Liver (tissue), 8 donors: ENCODE measurements at regions not wholly inside any gene's neighbourhood (a gene's known extent, or its start where the extent isn't known, plus 50 kb on each side); places are given as distances from the start of the nearest gene placed in this dataset.

Experiments used
- DNase-seq: peaks from one replicate; pipeline ENCODE4 v3.0.0-alpha.2; 2017; ENCODE audit warnings: low spot score
- H3K27ac ChIP-seq, 2 donors: one replicate each; pipeline ENCODE4 v1.7.0; 2013; ENCODE audit warnings: inconsistent platforms in 2 of 2, low read length in 2 of 2, control low read depth in 1 of 2, low read depth in 1 of 2, mild to moderate bottlenecking in 1 of 2
- H3K27me3 ChIP-seq, 4 donors: one replicate each; pipeline versions ENCODE4 v1.6.1 to v1.7.0; 2013; ENCODE audit warnings: low read length in 3 of 4, inconsistent platforms in 1 of 4, mild to moderate bottlenecking in 1 of 4, moderate library complexity in 1 of 4; ENCODE audit not compliant: control insufficient read depth in 4 of 4, insufficient read depth in 4 of 4
- H3K36me3 ChIP-seq, 4 donors: one replicate each; pipeline versions ENCODE4 v1.6.1 to v1.7.0; 2013; ENCODE audit warnings: low read length in 3 of 4, mild to moderate bottlenecking in 3 of 4, low read depth in 1 of 4, moderate library complexity in 1 of 4; ENCODE audit not compliant: control insufficient read depth in 4 of 4, insufficient read depth in 3 of 4
- H3K4me1 ChIP-seq, 4 donors: one replicate each; pipeline versions ENCODE4 v1.6.1 to v1.7.0; 2013; ENCODE audit warnings: low read length in 3 of 4, mild to moderate bottlenecking in 3 of 4, moderate library complexity in 1 of 4; ENCODE audit not compliant: control insufficient read depth in 4 of 4, insufficient read depth in 4 of 4
- H3K4me3 ChIP-seq, 3 donors: one replicate each; pipeline versions ENCODE4 v1.6.1 to v1.7.0; 2013; ENCODE audit warnings: low read length in 3 of 3, control low read depth in 1 of 3, low read depth in 1 of 3, mild to moderate bottlenecking in 1 of 3
- H3K9ac ChIP-seq, 2 donors: one replicate each; pipeline ENCODE4 v1.7.0; 2013; ENCODE audit warnings: low read length in 2 of 2, mild to moderate bottlenecking in 2 of 2, moderate library complexity in 2 of 2, control low read depth in 1 of 2, low read depth in 1 of 2
- H3K9me3 ChIP-seq, 4 donors: one replicate each; pipeline versions ENCODE4 v1.6.1 to v1.7.0; 2013; ENCODE audit warnings: low read length in 3 of 4; ENCODE audit not compliant: control insufficient read depth in 4 of 4
- CTCF ChIP-seq: fragments of 150-350 bp; IDR thresholded peaks from 2 replicates; pipeline ENCODE4 v1.5.1; 2017; ENCODE audit warnings: improper control_type of control experiment, low read depth, low read length; ENCODE audit not compliant: missing input control
- FOXA1 ChIP-seq: IDR thresholded peaks from 2 replicates; pipeline ENCODE4 v1.6.1; 2016; ENCODE audit warnings: antibody characterized with exemption
- FOXA2 ChIP-seq: IDR thresholded peaks from 2 replicates; pipeline ENCODE4 v1.6.1; 2016; ENCODE audit warnings: antibody characterized with exemption
- GABPA ChIP-seq, 2 donors: IDR thresholded peaks in 1 of 2; conservative IDR thresholded peaks in 1 of 2; 2 replicates each; pipeline ENCODE4 v1.6.1; 2016; ENCODE audit warnings: antibody characterized with exemption in 2 of 2, mild to moderate bottlenecking in 1 of 2, moderate library complexity in 1 of 2
- JUND ChIP-seq, 2 donors: IDR thresholded peaks; 2 replicates each; pipeline ENCODE4 v1.6.1; 2016; ENCODE audit warnings: antibody characterized with exemption in 2 of 2
- NR2F2 ChIP-seq: IDR thresholded peaks from 2 replicates; pipeline ENCODE4 v1.6.1; 2016; ENCODE audit warnings: antibody characterized with exemption
- RAD21 ChIP-seq, 2 donors: IDR thresholded peaks; 2 replicates each; pipeline ENCODE4 v1.6.1; 2016; ENCODE audit warnings: antibody characterized with exemption in 2 of 2, mild to moderate bottlenecking in 2 of 2
- REST ChIP-seq: IDR thresholded peaks from 2 replicates; pipeline ENCODE4 v1.6.1; 2016; ENCODE audit warnings: antibody characterized with exemption, mild to moderate bottlenecking
- TAF1 ChIP-seq: conservative IDR thresholded peaks from 2 replicates; pipeline ENCODE4 v1.6.1; 2016; ENCODE audit warnings: antibody characterized with exemption, mild to moderate bottlenecking
- YY1 ChIP-seq: IDR thresholded peaks from 2 replicates; pipeline ENCODE4 v1.6.1; 2016; ENCODE audit warnings: antibody characterized with exemption, mild to moderate bottlenecking
- ZBTB33 ChIP-seq: IDR thresholded peaks from 2 replicates; pipeline ENCODE4 v1.6.1; 2016; ENCODE audit warnings: antibody characterized with exemption
- WGBS: extraction: QIAGEN DNeasy Blood & Tissue Kit; methylation state at CpG from one replicate; pipeline ENCODE4 v1.1.7; 2013; 5-methylcytosine and 5-hydroxymethylcytosine counted together
- donor health status: healthy.
- donor health status: healthy.
- donor health status: healthy.
- donor health status: healthy.
- donor health status: healthy.

DNA sequence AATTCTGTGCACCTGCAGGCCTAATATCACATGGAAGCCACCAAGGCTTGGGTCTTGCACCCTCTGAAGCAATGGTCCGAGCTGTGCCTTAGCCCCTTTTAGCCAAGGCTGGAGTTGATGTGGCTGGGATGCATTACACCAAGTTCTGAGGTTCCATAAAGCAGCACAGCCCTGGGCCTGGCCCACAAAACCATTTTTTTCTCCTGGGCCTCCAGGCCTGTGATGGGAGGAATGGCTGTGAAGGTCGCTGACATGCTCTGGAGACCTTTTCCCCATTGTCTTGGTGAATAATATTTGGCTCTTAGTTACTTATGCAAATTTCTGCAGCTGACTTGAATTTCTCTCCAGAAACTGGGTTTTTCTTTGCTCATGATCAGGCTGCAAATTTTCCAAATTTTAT is 167.3 kb downstream of the HTR1A start:
- WGBS: 52% methylated on average over 2 of the region's 2 CpGs
- Histone ChIP-seq H3K27me3 (no peaks in the 10 kb centered on the region), H3K9ac (no peak overlapping the region), H3K4me1 (no peaks in the 10 kb centered on the region), H3K27ac (no peak overlapping the region), H3K36me3 (no peaks in the 10 kb centered on the region), H3K9me3 (peaks cover 0 to 3% (median 1%) of the 10 kb centered on the region in 4 donors), H3K4me3 (no peak overlapping the region)
- no peak for DNase-seq
- TF ChIP-seq YY1: no peak
- no peak for TF ChIP-seq TAF1
- no peak for TF ChIP-seq JUND (IDR thresholded peaks at IDR 0.05)
- no peak for TF ChIP-seq FOXA1
- TF ChIP-seq GABPA (IDR thresholded peaks at IDR 0.05 in 1 of 2, conservative IDR thresholded peaks at IDR 0.05 in 1 of 2): no peak
- TF ChIP-seq FOXA2: no peak
- no peak for TF ChIP-seq NR2F2
- TF ChIP-seq RAD21 (IDR thresholded peaks at IDR 0.05): no peak
- no peak for TF ChIP-seq CTCF
- no peak for TF ChIP-seq ZBTB33

DNA sequence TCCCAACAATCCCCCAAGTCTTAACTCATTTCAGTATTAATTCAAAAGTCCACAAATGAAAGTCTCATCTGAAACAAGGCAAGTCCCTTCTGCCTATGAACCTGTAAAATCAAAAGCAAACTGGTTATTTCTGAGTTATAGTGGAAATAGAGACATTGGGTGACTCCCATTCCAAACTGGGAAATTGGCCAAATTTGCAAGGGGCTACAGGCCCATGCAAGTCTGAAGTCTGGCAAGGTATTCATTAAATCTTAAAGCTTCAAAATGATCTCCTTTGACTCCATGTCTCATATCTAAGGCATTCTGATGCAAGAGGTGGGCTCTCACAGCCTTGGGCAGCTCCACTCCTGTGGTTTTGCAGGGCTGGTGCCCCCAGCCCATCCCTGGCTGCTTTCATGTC is 167.9 kb downstream of the HTR1A start:
- DNase-seq: no peak
- Histone ChIP-seq H3K27ac (no peak overlapping the region), H3K9me3 (peaks cover 0 to 3% (median 1%) of the 10 kb centered on the region in 4 donors), H3K36me3 (no peaks in the 10 kb centered on the region), H3K27me3 (no peaks in the 10 kb centered on the region), H3K4me3 (no peak overlapping the region), H3K9ac (no peak overlapping the region), H3K4me1 (no peaks in the 10 kb centered on the region)
- no peak for TF ChIP-seq REST
- no peak for TF ChIP-seq ZBTB33
